Natural killer cell (primary cell): ENCODE measurements at regions not wholly inside any gene's neighbourhood (a gene's known extent, or its start where the extent isn't known, plus 50 kb on each side); places are given as distances from the start of the nearest gene placed in this dataset.

Experiments
- ATAC-seq, 3 donors: fragments of 150-1000 bp in 2 of 3; fragments of 200-7000 bp in 1 of 3; cut with Tn5 transposase; 1 replicate in 1 of 3; 2 replicates in 2 of 3; pipeline ENCODE4 v1.10.0; 2021; ENCODE audit warnings: mild to moderate bottlenecking in 2 of 3, moderate library complexity in 2 of 3
- DNase-seq, 2 donors: peaks; one replicate each; pipeline versions ENCODE4 v3.0.0 to v3.0.0-alpha.2; 2013 to 2021; ENCODE audit warnings: mixed read lengths in 1 of 2
- H3K27ac ChIP-seq: one replicate; pipeline ENCODE4 v1.5.1; 2013; ENCODE audit warnings: mild to moderate bottlenecking, low read length
- H3K27me3 ChIP-seq: one replicate; pipeline ENCODE4 v1.6.1; 2013; ENCODE audit warnings: low read length; ENCODE audit not compliant: control insufficient read depth, insufficient read depth
- H3K36me3 ChIP-seq: one replicate; pipeline ENCODE4 v1.6.1; 2013; ENCODE audit warnings: low read length; ENCODE audit not compliant: control insufficient read depth, insufficient read depth
- H3K4me1 ChIP-seq: one replicate; pipeline ENCODE4 v1.6.1; 2013; ENCODE audit warnings: low read length; ENCODE audit not compliant: control insufficient read depth, insufficient read depth
- H3K4me3 ChIP-seq: one replicate; pipeline ENCODE4 v1.5.1; 2013; ENCODE audit warnings: low read length
- H3K9me3 ChIP-seq: one replicate; pipeline ENCODE4 v1.6.1; 2013; ENCODE audit warnings: low read length; ENCODE audit not compliant: control insufficient read depth, insufficient read depth
- H3K27ac Mint-ChIP-seq, 2 donors: one replicate each; pipeline ENCODE4 v1.8.0; 2022; ENCODE audit warnings: mild to moderate bottlenecking in 2 of 2, mixed read lengths in 2 of 2, moderate library complexity in 1 of 2
- H3K27me3 Mint-ChIP-seq, 2 donors: one replicate each; pipeline ENCODE4 v1.8.0; 2022; ENCODE audit warnings: low read depth in 2 of 2, mixed read lengths in 2 of 2
- H3K36me3 Mint-ChIP-seq: one replicate; pipeline ENCODE4 v1.8.0; 2022; ENCODE audit warnings: mixed read lengths
- H3K4me1 Mint-ChIP-seq, 2 donors: one replicate each; pipeline ENCODE4 v1.8.0; 2022; ENCODE audit warnings: mixed read lengths in 2 of 2
- H3K4me3 Mint-ChIP-seq: one replicate; pipeline ENCODE4 v1.8.0; 2022; ENCODE audit warnings: mild to moderate bottlenecking, moderate library complexity, mixed read lengths
- H3K9me3 Mint-ChIP-seq, 2 donors: one replicate each; pipeline ENCODE4 v1.8.0; 2022; ENCODE audit warnings: mixed read lengths in 2 of 2
- CTCF ChIP-seq: fragments of 200-600 bp; IDR thresholded peaks from one replicate; pipeline ENCODE4 v1.8.0; 2022; ENCODE audit warnings: antibody characterized with exemption
- WGBS: methylation state at CpG from one replicate; pipeline ENCODE4 v1.1.7; 2013; ENCODE audit warnings: missing lambda C conversion rate; ENCODE audit not compliant: insufficient coverage; 5-methylcytosine and 5-hydroxymethylcytosine counted together
- intact Hi-C: fragments of 100-400 bp; cut with micrococcal nuclease; formaldehyde crosslinking; loops from one replicate; pipeline ENCODE4 v1.14.2; 2022

GRCh38 chr19:30919737-30920136 lies 429.5 kb downstream of the TSHZ3 start:
- Mint-ChIP-seq H3K4me3 (no peak overlapping the region), H3K9me3 (no peaks in the 10 kb centered on the region), H3K27me3 (peaks cover 12 to 18% of the 10 kb centered on the region in 2 donors), H3K27ac (no peak overlapping the region), H3K4me1 (no peaks in the 10 kb centered on the region), H3K36me3 (no peaks in the 10 kb centered on the region)
- H3K27ac ChIP-seq = no peak overlapping the region
- TF ChIP-seq CTCF = no peak
- 63% methylated on average over 1 of the region's 1 CpG for WGBS
- H3K4me3 ChIP-seq = no peak overlapping the region
- no peaks in the 10 kb centered on the region for H3K36me3 ChIP-seq
- H3K9me3 ChIP-seq = no peaks in the 10 kb centered on the region
- intact Hi-C loops = no loop called here
- ATAC-seq = no peak
- H3K4me1 ChIP-seq = peaks cover under 1% of the 10 kb centered on the region
- DNase-seq = no peak
- H3K27me3 ChIP-seq = no peaks in the 10 kb centered on the region

GRCh38 chr19:30916238-30916637 lies 433.0 kb downstream of the TSHZ3 start:
- intact Hi-C loops = no loop called here
- peaks cover 11 to 13% of the 10 kb centered on the region in 2 donors for H3K27me3 Mint-ChIP-seq
- Histone ChIP-seq H3K27me3 (no peaks in the 10 kb centered on the region), H3K4me1 (peaks cover 10% of the 10 kb centered on the region), H3K9me3 (no peaks in the 10 kb centered on the region), H3K36me3 (no peaks in the 10 kb centered on the region), H3K27ac (no peak overlapping the region), H3K4me3 (no peak overlapping the region)
- no peak overlapping the region for H3K4me3 Mint-ChIP-seq
- TF ChIP-seq CTCF = no peak
- H3K9me3 Mint-ChIP-seq = no peaks in the 10 kb centered on the region
- no peaks in the 10 kb centered on the region for H3K4me1 Mint-ChIP-seq
- no peaks in the 10 kb centered on the region for H3K36me3 Mint-ChIP-seq
- DNase-seq (no peak), ATAC-seq (no peak)
- no peak overlapping the region for H3K27ac Mint-ChIP-seq
- 89% methylated on average over 9 of the region's 9 CpGs for WGBS

- Histone ChIP-seq H3K4me1 (peaks cover 10% of the 10 kb centered on the region), H3K4me3 (no peak overlapping the region), H3K36me3 (no peaks in the 10 kb centered on the region), H3K27ac (no peak overlapping the region), H3K9me3 (no peaks in the 10 kb centered on the region), H3K27me3 (no peaks in the 10 kb centered on the region)
- Mint-ChIP-seq H3K27ac (no peak overlapping the region), H3K4me1 (no peaks in the 10 kb centered on the region), H3K4me3 (no peak overlapping the region), H3K27me3 (peaks cover 0 to 3% of the 10 kb centered on the region in 2 donors), H3K36me3 (no peaks in the 10 kb centered on the region), H3K9me3 (no peaks in the 10 kb centered on the region)
- 48% methylated on average over 3 of the region's 3 CpGs for WGBS
- intact Hi-C loops = no loop called here
- no peak for ATAC-seq
- no peak for TF ChIP-seq CTCF
- no peak for DNase-seq
These were observed 437.7 kb downstream of the TSHZ3 start for GRCh38 chr19:30911491-30911890.

GRCh38 chr19:30910485-30911240 lies 438.6 kb downstream of the TSHZ3 start:
- no peak overlapping the region for H3K4me3 Mint-ChIP-seq
- WGBS = 87% methylated on average over 14 of the region's 16 CpGs

More at GRCh38 chr19:30910485-30911240, 438.6 kb downstream of the TSHZ3 start:
- Histone ChIP-seq H3K27me3 (no peaks in the 10 kb centered on the region), H3K9me3 (no peaks in the 10 kb centered on the region), H3K36me3 (no peaks in the 10 kb centered on the region), H3K4me1 (peaks cover 10% of the 10 kb centered on the region), H3K4me3 (no peak overlapping the region), H3K27ac (no peak overlapping the region)
- Mint-ChIP-seq H3K27me3 (peaks cover 0 to 3% of the 10 kb centered on the region in 2 donors), H3K27ac (no peak overlapping the region), H3K36me3 (no peaks in the 10 kb centered on the region), H3K9me3 (no peaks in the 10 kb centered on the region), H3K4me1 (no peaks in the 10 kb centered on the region)
- no peak for TF ChIP-seq CTCF
- DNase-seq (no peak), ATAC-seq (no peak)
- intact Hi-C loops = no loop called here
